ENCODE measurements at regions not wholly inside any gene's neighbourhood (a gene's known extent, or its start where the extent isn't known, plus 50 kb on each side); places are given as distances from the start of the nearest gene placed in this dataset.

- no peak for TF ChIP-seq POLR2A (IDR thresholded peaks at IDR 0.05)
- no peak for TF ChIP-seq CTCF (IDR thresholded peaks at IDR 0.05)
Measured at GRCh38 chr3:95965704-95966336, 848.6 kb upstream of the EPHA6 start.
